Mammary epithelial cell (primary cell): ENCODE measurements at regions not wholly inside any gene's neighbourhood (a gene's known extent, or its start where the extent isn't known, plus 50 kb on each side); places are given as distances from the start of the nearest gene placed in this dataset.

ENCODE experiments used
- EZH2 ChIP-seq: IDR thresholded peaks from 2 replicates; pipeline ENCODE4 v1.6.1; 2012; ENCODE audit warnings: low read length, inconsistent platforms, borderline replicate concordance
- TF ChIP-seq, protein P1 (sequence below), 2 donors: IDR thresholded peaks in 1 of 2; conservative IDR thresholded peaks in 1 of 2; 2 replicates each; pipeline ENCODE4 v1.5.1; 2011 to 2012; ENCODE audit warnings: inconsistent platforms in 2 of 2, low read length in 2 of 2, mild to moderate bottlenecking in 2 of 2, control low read depth in 1 of 2, low read depth in 1 of 2; ENCODE audit not compliant: insufficient read depth in 1 of 2; ENCODE audit errors: extremely low read depth in 1 of 2

DNA sequence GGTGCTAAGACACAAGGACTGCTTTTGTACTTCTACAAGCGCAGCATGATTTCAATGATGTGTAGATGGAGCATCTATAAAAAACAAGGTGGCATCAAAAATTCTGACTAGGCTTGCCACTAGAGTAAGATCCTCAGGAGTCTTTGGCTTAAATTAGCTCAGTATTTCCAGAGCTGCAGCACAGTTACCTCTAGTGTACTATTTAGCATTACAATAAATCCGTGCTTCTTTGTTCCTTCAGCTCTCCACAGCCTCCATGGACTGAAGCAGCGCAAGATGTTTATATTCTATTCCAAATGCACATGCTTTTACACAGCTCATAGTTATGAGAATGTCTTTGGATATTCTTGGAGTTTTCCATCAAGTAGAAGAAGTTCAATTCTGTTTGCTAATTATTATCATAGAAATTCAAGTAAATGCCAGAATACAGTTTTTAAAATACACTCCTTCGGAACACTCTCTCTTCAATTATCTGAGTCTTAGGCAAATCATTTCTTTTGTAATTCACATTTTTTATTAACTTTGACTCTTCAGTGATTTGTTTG lies 1133.0 kb upstream of the LRRTM1 start:
- TF ChIP-seq, protein P1, sequence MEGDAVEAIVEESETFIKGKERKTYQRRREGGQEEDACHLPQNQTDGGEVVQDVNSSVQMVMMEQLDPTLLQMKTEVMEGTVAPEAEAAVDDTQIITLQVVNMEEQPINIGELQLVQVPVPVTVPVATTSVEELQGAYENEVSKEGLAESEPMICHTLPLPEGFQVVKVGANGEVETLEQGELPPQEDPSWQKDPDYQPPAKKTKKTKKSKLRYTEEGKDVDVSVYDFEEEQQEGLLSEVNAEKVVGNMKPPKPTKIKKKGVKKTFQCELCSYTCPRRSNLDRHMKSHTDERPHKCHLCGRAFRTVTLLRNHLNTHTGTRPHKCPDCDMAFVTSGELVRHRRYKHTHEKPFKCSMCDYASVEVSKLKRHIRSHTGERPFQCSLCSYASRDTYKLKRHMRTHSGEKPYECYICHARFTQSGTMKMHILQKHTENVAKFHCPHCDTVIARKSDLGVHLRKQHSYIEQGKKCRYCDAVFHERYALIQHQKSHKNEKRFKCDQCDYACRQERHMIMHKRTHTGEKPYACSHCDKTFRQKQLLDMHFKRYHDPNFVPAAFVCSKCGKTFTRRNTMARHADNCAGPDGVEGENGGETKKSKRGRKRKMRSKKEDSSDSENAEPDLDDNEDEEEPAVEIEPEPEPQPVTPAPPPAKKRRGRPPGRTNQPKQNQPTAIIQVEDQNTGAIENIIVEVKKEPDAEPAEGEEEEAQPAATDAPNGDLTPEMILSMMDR (conservative IDR thresholded peaks at IDR 0.05 in 1 of 2, IDR thresholded peaks at IDR 0.05 in 1 of 2; ENCODE audit: extremely low read depth in 1 of 2, insufficient read depth in 1 of 2, low read depth in 1 of 2, low read length in 2 of 2) = no peak
- TF ChIP-seq EZH2 = no peak
